Mucosa of rectum (tissue), 2 donors: ENCODE measurements at regions not wholly inside any gene's neighbourhood (a gene's known extent, or its start where the extent isn't known, plus 50 kb on each side); places are given as distances from the start of the nearest gene placed in this dataset.

Experiments
- H3K27ac ChIP-seq, 2 donors: one replicate each; pipeline ENCODE4 v1.7.0; 2013; ENCODE audit warnings: inconsistent platforms in 2 of 2, low read depth in 2 of 2, low read length in 2 of 2
- H3K27me3 ChIP-seq, 2 donors: one replicate each; pipeline ENCODE4 v1.7.0; 2013; ENCODE audit warnings: low read length in 2 of 2; ENCODE audit not compliant: control insufficient read depth in 2 of 2, insufficient read depth in 2 of 2
- H3K36me3 ChIP-seq, 2 donors: one replicate each; pipeline ENCODE4 v1.7.0; 2013; ENCODE audit warnings: low read length in 2 of 2; ENCODE audit not compliant: control insufficient read depth in 2 of 2, insufficient read depth in 2 of 2
- H3K4me1 ChIP-seq, 2 donors: one replicate each; pipeline ENCODE4 v1.7.0; 2013; ENCODE audit warnings: low read length in 2 of 2, mild to moderate bottlenecking in 1 of 2; ENCODE audit not compliant: control insufficient read depth in 2 of 2, insufficient read depth in 2 of 2
- H3K4me3 ChIP-seq, 2 donors: one replicate each; pipeline ENCODE4 v1.7.0; 2013; ENCODE audit warnings: low read length in 2 of 2
- H3K9ac ChIP-seq, 2 donors: one replicate each; pipeline ENCODE4 v1.7.0; 2013; ENCODE audit warnings: low read length in 2 of 2, low read depth in 1 of 2, mild to moderate bottlenecking in 1 of 2
- H3K9me3 ChIP-seq, 2 donors: one replicate each; pipeline ENCODE4 v1.7.0; 2013; ENCODE audit warnings: low read length in 2 of 2; ENCODE audit not compliant: control insufficient read depth in 2 of 2
- donor health status: healthy.
- donor health status: Normal muscosa, but diverticular disease.

DNA sequence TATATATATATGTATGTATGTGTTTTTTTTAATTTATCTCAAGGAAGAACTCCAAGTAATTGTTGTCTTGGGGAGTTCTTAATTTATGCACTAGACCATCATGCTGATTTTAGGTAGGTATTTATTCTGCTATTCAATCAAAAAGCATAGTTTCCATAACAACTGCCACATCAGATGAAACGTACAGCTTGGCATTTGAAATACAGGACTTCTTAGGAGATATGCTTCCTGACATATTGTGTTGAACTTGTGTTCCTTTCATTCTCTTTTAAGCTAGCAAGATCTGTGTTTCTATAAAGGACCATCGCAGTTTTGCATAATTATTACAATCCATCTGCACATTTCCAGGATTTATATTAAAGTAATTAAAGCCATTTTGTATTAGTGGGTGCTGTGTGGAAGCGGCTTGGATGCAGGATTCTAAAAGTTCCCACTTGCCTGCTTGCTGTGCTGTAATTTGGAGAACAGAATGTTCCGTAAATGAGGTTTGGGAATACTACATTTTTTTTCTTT is 343.5 kb upstream of the FANCL start:
- Histone ChIP-seq H3K36me3 (no peaks in the 10 kb centered on the region), H3K27me3 (no peaks in the 10 kb centered on the region), H3K9me3 (no peaks in the 10 kb centered on the region), H3K27ac (no peak overlapping the region), H3K4me1 (no peaks in the 10 kb centered on the region), H3K4me3 (no peak overlapping the region), H3K9ac (no peak overlapping the region)

GRCh38 chr2:58578276-58578675 is 337.2 kb upstream of the FANCL start:
- no peak overlapping the region for H3K27ac ChIP-seq
- H3K4me3 ChIP-seq: no peak overlapping the region
- no peaks in the 10 kb centered on the region for H3K4me1 ChIP-seq
- H3K9me3 ChIP-seq: no peaks in the 10 kb centered on the region
- no peaks in the 10 kb centered on the region for H3K27me3 ChIP-seq
- H3K36me3 ChIP-seq: no peaks in the 10 kb centered on the region
- no peak overlapping the region for H3K9ac ChIP-seq

GRCh38 chr2:58574873-58575272 is 333.7 kb upstream of the FANCL start:
- Histone ChIP-seq H3K27me3 (no peaks in the 10 kb centered on the region), H3K27ac (no peak overlapping the region), H3K4me1 (no peaks in the 10 kb centered on the region), H3K9ac (no peak overlapping the region), H3K9me3 (no peaks in the 10 kb centered on the region), H3K4me3 (no peak overlapping the region), H3K36me3 (no peaks in the 10 kb centered on the region)

GRCh38 chr2:58572731-58573130 is 331.6 kb upstream of the FANCL start:
- no peaks in the 10 kb centered on the region for H3K9me3 ChIP-seq
- no peaks in the 10 kb centered on the region for H3K36me3 ChIP-seq
- no peaks in the 10 kb centered on the region for H3K4me1 ChIP-seq
- H3K9ac ChIP-seq: no peak overlapping the region
- no peak overlapping the region for H3K27ac ChIP-seq
- no peak overlapping the region for H3K4me3 ChIP-seq
- H3K27me3 ChIP-seq: no peaks in the 10 kb centered on the region

DNA sequence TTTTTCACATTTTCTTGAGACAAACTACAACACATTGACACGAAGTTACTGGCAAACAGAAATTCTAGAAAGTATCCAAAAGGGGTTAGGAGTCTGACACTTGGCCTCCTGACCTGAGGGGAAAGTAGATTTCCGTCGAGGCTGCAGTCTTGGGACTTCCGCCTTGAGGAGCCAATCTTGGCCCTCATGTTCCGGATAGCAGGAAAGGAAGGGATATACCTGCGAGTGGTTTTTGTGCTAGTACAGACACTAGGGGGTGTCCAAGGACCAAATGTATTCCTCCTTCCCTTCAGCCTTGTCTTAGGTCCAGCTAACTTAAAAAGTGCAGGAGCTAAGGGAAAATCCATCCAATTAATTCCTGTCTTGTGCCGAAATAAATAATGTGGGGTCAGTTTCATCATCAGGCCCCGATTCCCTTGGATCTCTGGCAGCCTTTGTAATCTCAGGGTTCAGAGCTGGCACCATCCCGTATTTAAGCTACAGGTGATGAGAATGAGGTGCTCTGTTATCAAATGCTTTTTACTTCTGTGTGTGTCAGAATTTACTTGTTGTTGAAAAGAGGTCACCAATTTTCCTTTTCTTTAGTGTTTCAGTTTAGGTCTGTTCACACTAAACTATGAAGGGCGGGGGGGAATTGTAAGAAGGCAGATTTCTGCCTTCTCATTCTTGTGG is 330.2 kb upstream of the FANCL start:
- H3K36me3 ChIP-seq: no peaks in the 10 kb centered on the region
- H3K27ac ChIP-seq: no peak overlapping the region
- no peak overlapping the region for H3K9ac ChIP-seq
- H3K9me3 ChIP-seq: no peaks in the 10 kb centered on the region
- no peaks in the 10 kb centered on the region for H3K27me3 ChIP-seq
- no peaks in the 10 kb centered on the region for H3K4me1 ChIP-seq
- H3K4me3 ChIP-seq: no peak overlapping the region

DNA sequence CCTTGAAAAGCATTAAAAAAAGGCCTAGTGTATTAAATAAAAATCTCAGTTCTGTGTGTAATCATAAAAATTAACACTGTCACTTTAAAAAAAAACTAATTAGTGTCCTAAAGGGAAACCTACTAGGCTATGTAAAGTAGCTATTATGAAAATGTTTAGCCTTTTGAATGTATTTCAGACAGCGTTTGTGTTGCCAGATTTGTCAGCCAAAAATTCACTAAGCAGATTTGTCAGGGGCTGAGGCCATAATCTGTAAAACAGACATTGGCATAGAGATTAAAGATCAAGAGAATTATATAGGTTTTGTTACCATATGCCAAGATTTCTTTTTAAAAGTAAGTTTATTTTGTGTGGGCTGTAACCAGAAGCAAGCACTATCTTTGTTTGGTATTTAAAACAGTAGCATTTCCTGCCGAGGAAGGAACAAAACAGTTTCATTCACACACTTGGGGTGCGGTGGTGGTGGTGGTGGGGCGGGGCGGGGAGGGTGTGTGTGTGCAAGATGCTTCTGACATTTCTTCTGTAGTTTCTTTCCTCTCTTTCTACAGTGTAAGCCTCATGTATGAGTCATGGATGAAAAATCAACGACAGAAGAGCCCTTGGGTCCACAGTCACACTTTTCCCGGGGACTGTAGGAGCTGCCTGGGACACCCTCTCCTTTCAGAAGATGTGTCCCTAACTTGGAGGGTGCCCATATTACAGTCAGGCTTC is 328.5 kb upstream of the FANCL start:
- Histone ChIP-seq H3K9ac (no peak overlapping the region), H3K4me3 (no peak overlapping the region), H3K27ac (no peak overlapping the region), H3K4me1 (no peaks in the 10 kb centered on the region), H3K9me3 (no peaks in the 10 kb centered on the region), H3K36me3 (no peaks in the 10 kb centered on the region), H3K27me3 (no peaks in the 10 kb centered on the region)

DNA sequence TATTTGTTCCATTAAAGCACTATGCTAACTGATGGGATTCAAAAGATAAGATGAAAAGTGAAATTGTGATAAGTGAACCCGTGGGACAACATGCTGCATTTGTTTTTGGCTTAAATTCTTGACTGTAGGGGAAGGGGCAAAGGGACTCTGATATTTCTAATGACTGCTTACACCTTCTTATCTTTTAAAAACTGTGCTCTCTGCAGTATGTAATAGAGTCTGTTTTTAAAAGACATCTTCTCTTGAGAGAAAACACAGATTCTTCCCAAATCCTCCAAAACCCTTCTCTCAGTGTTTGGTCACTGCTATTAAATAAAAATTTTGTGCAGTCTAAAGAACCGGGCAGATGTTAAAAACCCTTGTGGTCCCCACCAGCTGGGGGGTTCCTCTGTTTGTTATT is 327.8 kb upstream of the FANCL start:
- no peak overlapping the region for H3K9ac ChIP-seq
- no peaks in the 10 kb centered on the region for H3K27me3 ChIP-seq
- no peak overlapping the region for H3K27ac ChIP-seq
- H3K36me3 ChIP-seq: no peaks in the 10 kb centered on the region
- no peaks in the 10 kb centered on the region for H3K9me3 ChIP-seq
- H3K4me1 ChIP-seq: no peaks in the 10 kb centered on the region
- H3K4me3 ChIP-seq: no peak overlapping the region

GRCh38 chr2:58562276-58562675 is 321.2 kb upstream of the FANCL start:
- H3K4me3 ChIP-seq: no peak overlapping the region
- H3K27me3 ChIP-seq: no peaks in the 10 kb centered on the region
- H3K36me3 ChIP-seq: no peaks in the 10 kb centered on the region
- no peaks in the 10 kb centered on the region for H3K9me3 ChIP-seq
- H3K4me1 ChIP-seq: no peaks in the 10 kb centered on the region
- H3K9ac ChIP-seq: no peak overlapping the region
- H3K27ac ChIP-seq: no peak overlapping the region

DNA sequence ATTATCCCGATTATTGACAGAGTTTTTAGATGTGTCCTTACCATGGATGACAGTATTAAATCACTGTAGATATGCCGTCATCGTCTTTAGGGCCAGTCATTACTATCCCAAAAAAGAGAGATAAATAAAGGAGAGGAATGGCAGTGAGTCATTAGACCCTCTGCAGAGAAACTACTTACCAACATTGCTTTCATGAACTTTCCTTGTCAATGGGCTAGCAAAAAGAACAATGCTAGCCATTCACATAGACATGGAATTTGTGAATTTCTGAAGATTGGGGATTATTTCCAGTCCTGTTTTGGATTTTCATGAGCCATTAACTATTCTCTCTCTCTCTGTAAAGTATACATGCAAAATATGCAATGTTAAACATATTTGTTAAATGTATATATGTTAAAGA is 319.4 kb upstream of the FANCL start:
- H3K4me3 ChIP-seq: no peak overlapping the region
- no peaks in the 10 kb centered on the region for H3K27me3 ChIP-seq
- no peak overlapping the region for H3K9ac ChIP-seq
- H3K4me1 ChIP-seq: no peaks in the 10 kb centered on the region
- H3K36me3 ChIP-seq: no peaks in the 10 kb centered on the region
- no peaks in the 10 kb centered on the region for H3K9me3 ChIP-seq
- no peak overlapping the region for H3K27ac ChIP-seq

DNA sequence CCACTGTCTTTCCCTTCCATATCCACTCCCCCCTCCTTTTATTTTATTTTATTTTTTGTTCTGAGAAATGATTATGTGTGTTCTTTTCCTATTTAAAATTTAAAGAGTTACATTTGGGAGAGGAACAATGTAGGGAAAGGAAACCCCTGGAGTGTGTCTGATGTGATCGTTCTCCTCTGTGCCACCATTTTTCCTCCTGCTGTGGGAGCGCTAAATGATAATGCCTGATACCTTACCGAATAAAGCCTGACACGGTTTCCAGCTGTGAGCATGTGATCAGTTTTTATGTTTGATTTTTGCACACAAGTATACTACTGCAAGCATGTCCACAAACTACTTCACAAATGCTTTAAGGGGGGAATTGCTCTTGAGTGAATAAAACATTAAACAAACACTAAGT is 317.8 kb upstream of the FANCL start:
- Histone ChIP-seq H3K27ac (no peak overlapping the region), H3K4me1 (no peaks in the 10 kb centered on the region), H3K4me3 (no peak overlapping the region), H3K9ac (no peak overlapping the region), H3K36me3 (no peaks in the 10 kb centered on the region), H3K27me3 (no peaks in the 10 kb centered on the region), H3K9me3 (no peaks in the 10 kb centered on the region)
